Activated CD4-positive, alpha-beta memory T cell treated with anti-CD3 and anti-CD28 coated beads, Interleukin-2, amount 10 ng/mL, durations not matched to agents 7 days and 5 days (primary cell): ENCODE measurements at regions not wholly inside any gene's neighbourhood (a gene's known extent, or its start where the extent isn't known, plus 50 kb on each side); places are given as distances from the start of the nearest gene placed in this dataset.

ENCODE experiments used
- CTCF ChIA-PET: fragments of 350-600 bp; sonication (Branson Sonifier 250); formaldehyde crosslinking; loops from one replicate; lab custom pipeline; 2021; ENCODE audit warnings: antibody characterized with exemption, inconsistent platforms; lab: Charles Lee
- POLR2A ChIA-PET: fragments of 350-600 bp; sonication (Branson Sonifier 250); formaldehyde crosslinking; loops from one replicate; lab custom pipeline; 2021; ENCODE audit warnings: antibody characterized with exemption; lab: Charles Lee
- DNase-seq: peaks from one replicate; pipeline ENCODE4 v3.0.0-alpha.2; 2020
- H3K27ac Mint-ChIP-seq: one replicate; pipeline ENCODE4 v1.8.0; 2021; ENCODE audit warnings: mild to moderate bottlenecking, mixed read lengths
- H3K27me3 Mint-ChIP-seq: one replicate; pipeline ENCODE4 v1.8.0; 2021; ENCODE audit warnings: mixed read lengths
- H3K36me3 Mint-ChIP-seq: one replicate; pipeline ENCODE4 v1.8.0; 2021; ENCODE audit warnings: low read depth, mixed read lengths
- H3K4me1 Mint-ChIP-seq: one replicate; pipeline ENCODE4 v1.8.0; 2021; ENCODE audit warnings: mixed read lengths
- H3K4me3 Mint-ChIP-seq: one replicate; pipeline ENCODE4 v1.8.0; 2021; ENCODE audit warnings: mild to moderate bottlenecking, mixed read lengths
- H3K9me3 Mint-ChIP-seq: one replicate; pipeline ENCODE4 v1.8.0; 2021; ENCODE audit warnings: mixed read lengths

DNA sequence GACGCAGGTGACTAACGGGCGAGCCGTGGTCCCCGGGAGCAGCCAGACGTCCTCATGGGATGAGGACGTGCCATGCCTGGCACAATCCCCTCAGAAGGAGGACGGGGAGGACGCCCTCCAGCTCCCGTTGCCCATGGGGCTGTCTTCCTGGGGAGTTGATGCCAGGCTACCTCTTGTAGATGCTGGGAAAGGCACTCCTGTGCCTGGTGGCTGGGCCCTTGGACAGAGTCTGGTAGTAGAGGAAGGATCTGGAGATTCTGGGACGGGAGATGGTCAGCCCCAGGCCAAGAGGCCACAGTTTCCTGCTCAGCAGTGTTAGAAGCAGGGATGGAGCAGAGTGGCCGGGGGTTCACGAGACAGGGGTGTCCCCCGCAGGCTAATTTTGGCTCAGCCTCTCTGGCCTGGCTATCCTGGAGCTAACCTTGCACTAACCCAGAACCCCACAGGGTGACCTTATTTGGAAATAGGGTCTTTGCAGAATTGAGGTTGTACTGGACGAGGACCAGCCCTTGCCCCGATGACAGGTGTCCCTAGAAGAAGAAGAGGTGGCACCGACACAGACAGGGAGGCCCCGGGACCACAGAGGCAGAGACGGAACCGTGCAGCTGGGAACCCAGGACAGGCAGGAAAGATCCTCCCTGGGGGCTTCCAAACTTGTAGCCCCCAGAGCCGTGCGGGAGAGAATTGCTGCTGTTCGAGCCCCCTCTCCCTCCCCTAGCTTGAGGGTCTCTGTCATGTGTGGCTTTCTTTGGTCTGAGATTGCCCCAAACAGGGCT, 50.1 kb upstream of the ADRA2C start:
- ChIA-PET POLR2A (no interaction called here), CTCF (no interaction called here)
- Mint-ChIP-seq H3K27me3 (no peaks in the 10 kb centered on the region), H3K27ac (no peak overlapping the region), H3K36me3 (no peaks in the 10 kb centered on the region), H3K9me3 (peaks cover 10% of the 10 kb centered on the region), H3K4me3 (no peak overlapping the region), H3K4me1 (no peaks in the 10 kb centered on the region)
- no peak for DNase-seq

DNA sequence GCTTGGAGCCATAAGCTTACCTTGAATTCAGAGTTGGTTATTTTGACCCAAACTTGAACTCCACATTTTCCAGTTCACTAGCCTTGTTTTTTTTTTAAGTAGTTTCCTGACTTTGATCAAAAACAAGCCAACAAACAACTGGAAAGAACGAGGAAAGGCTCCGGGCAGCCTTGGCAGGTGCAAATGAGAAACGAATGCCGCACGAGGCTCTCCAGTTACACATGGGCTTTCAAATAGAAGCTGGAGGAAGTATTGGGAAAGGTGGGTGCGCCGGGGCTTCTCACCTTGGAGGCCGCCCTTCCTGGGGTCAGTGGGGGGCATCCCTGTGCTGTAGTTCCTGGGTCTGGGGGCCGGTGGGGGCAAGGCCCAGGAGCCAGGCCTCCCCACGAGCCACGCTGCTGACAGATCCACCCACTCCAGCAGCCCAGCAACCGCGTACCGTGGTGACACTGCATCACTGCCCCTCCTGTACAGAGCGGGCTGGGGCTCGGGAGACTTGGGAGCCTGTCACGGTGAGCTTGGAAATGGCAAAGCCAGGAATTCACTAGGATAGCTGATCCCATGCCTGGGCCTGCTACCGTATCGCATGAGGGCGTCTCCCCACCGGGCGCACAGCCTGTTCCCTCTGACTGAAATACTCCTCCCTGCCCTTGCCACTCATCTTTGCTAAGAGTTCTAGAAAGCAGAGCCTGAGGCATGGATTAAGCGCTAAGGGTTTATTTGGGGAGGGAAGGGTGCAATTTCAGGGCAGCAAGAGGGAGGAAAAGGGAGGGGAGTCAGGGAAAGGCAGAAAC, 50.9 kb upstream of the ADRA2C start:
- no peak for DNase-seq
- CTCF ChIA-PET: no interaction called here
- Mint-ChIP-seq H3K4me3 (no peak overlapping the region), H3K27me3 (no peaks in the 10 kb centered on the region), H3K4me1 (no peaks in the 10 kb centered on the region), H3K9me3 (peaks cover 10% of the 10 kb centered on the region), H3K36me3 (no peaks in the 10 kb centered on the region), H3K27ac (no peak overlapping the region)
- POLR2A ChIA-PET: no interaction called here

DNA sequence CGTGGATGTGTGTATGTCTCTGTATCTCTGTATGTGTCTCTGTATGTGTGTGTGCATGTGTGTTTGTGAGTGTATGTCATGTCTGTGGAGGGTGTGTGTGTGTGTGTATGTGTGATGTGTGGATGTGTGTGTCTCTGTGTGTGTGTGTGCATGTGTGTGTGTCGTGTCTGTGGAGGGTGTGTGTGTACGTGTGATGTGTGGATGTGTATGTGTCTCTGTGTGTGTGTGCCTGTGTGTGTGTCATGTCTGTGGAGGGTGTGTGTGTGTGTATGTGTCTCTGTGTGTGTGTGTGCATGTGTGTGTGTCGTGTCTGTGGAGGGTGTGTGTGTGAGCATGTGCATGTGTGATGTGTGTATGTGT, 51.6 kb upstream of the ADRA2C start:
- CTCF ChIA-PET: no interaction called here
- H3K4me1 Mint-ChIP-seq: no peaks in the 10 kb centered on the region

DNA sequence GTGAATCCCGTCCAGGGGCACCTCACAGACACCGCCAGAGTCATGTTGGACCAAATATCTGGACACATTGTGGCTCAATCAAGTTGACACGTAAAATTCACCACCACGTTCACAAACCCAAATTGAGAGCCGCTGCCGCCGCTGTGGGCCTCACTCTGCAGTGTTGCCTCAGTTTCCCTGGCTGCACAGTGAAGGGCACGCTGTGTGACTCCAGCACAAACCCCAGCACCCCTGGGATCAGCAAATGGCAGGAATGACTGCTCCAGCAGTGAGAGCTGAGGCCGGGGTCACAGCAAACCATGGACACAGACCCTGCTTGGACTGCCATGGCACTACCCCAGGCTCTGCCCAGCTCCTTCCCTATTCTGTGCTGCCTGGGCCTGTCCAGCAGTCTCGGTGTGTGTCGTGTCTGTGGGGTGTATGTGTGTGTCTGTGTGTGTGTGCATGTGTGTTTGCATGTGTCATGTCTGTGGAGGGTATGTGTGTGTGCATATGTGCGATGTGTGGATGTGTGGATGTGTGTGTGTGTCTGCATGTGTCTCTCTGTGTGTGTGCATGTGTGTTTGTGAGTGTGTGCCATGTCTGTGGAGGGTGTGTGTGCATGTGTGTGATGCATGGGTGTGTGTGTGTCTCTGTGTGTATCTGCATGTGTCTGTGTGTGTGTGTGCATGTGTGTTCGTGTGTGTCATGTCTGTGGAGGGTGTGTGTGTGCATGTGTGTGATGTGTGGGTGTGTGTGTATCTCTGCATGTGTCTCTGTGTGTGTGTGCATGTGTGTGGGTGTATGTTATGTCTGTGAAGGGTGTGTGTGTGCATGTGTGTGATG, 52.2 kb upstream of the ADRA2C start:
- POLR2A ChIA-PET: no interaction called here

More for the DNA sequence above, 51.6 kb upstream of the ADRA2C start:
- no peak for DNase-seq
- Mint-ChIP-seq H3K9me3 (peaks cover 10% of the 10 kb centered on the region), H3K27ac (no peak overlapping the region), H3K36me3 (no peaks in the 10 kb centered on the region), H3K4me3 (no peak overlapping the region), H3K27me3 (no peaks in the 10 kb centered on the region)
- POLR2A ChIA-PET: no interaction called here

DNA sequence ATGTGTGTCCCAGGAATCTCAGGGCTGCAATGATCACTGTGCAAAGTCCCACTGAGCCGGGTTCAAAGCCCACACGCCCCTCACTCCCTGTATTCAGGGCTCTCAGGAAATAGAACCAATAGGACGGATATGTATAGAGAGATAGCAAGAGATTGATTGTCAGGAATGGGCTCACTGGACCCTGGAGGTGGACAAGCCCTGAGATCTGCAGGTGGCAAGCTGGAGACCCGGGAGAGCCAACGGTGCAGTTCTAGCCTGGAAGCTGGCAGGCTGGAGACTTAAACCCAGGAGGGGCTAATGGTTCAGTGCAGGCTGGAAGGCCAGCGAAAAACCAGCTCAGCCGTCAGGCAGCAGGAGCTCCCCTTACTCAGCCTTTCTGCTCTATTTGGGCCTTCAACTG, 52.8 kb upstream of the ADRA2C start:
- POLR2A ChIA-PET: no interaction called here

More for the DNA sequence above, 52.2 kb upstream of the ADRA2C start:
- CTCF ChIA-PET: no interaction called here
- Mint-ChIP-seq H3K36me3 (no peaks in the 10 kb centered on the region), H3K27me3 (no peaks in the 10 kb centered on the region), H3K27ac (no peak overlapping the region), H3K9me3 (peaks cover 9% of the 10 kb centered on the region), H3K4me1 (no peaks in the 10 kb centered on the region), H3K4me3 (no peak overlapping the region)
- DNase-seq: no peak

DNA sequence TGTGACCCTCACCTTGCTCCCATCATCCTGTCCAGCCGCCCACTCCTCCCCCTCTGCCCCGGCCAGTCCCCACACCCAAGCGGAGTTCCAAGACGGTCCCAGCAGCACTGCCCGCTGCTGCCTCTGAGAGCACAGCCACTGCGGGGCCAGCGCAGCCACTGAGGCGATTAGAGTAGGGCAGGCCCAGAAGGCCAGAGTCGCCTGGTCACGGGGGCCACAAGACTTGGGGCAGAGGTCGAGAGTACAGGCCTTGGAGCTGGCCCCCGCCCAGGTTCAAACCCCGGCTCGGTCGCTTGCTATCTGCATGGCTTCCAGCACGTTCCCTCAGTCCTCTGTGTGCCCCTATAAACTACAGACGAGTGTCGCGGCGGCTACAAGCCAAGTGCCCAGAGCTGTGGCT, 53.2 kb upstream of the ADRA2C start:
- H3K36me3 Mint-ChIP-seq: no peaks in the 10 kb centered on the region
- no peak overlapping the region for H3K27ac Mint-ChIP-seq
- peaks cover under 1% of the 10 kb centered on the region for H3K9me3 Mint-ChIP-seq
- ChIA-PET POLR2A (no interaction called here), CTCF (no interaction called here)
- no peak for DNase-seq
- no peaks in the 10 kb centered on the region for H3K4me1 Mint-ChIP-seq
- H3K27me3 Mint-ChIP-seq: no peaks in the 10 kb centered on the region
- H3K4me3 Mint-ChIP-seq: no peak overlapping the region

More for the DNA sequence above, 52.8 kb upstream of the ADRA2C start:
- CTCF ChIA-PET: no interaction called here
- H3K9me3 Mint-ChIP-seq: peaks cover 5% of the 10 kb centered on the region
- H3K27me3 Mint-ChIP-seq: no peaks in the 10 kb centered on the region
- H3K4me3 Mint-ChIP-seq: no peak overlapping the region
- H3K4me1 Mint-ChIP-seq: no peaks in the 10 kb centered on the region
- no peak for DNase-seq
- no peak overlapping the region for H3K27ac Mint-ChIP-seq
- H3K36me3 Mint-ChIP-seq: no peaks in the 10 kb centered on the region

DNA sequence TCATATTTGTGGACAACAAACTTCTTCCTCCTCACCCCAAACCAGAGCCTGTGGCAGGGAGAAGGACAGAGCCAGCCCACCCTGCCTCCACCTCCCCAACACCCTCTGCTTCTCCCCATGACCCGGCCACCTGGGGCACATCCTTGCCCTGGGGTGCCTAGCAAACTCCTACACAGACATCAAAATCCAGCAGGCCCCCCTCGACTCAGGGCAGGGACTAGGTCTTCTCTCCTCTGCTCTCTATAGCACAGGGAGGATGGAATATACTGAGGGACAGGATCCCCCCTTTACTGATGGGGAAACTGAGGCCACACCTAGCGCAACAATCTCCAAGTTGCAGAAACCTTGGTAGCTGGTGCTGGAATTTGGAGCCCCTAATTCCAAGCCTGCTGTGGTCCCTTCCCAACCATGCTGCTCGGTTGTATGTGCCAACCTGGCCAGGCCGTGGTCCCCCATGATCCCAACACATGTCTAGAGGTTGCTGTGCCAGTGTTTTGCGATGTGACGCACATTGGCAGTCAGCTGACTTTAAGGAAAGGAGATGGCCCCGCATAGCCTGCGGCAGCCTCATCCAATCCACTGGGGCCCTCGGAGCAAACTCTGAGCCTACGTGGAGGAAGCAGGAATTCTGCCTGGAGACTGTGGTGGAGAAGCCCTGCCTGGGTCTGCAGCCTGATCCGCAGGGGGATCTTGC, 53.9 kb upstream of the ADRA2C start:
- Mint-ChIP-seq H3K27me3 (no peaks in the 10 kb centered on the region), H3K27ac (no peak overlapping the region), H3K4me3 (no peak overlapping the region), H3K9me3 (no peaks in the 10 kb centered on the region), H3K4me1 (no peaks in the 10 kb centered on the region), H3K36me3 (no peaks in the 10 kb centered on the region)
- no peak for DNase-seq
- POLR2A ChIA-PET: no interaction called here
- CTCF ChIA-PET: no interaction called here

DNA sequence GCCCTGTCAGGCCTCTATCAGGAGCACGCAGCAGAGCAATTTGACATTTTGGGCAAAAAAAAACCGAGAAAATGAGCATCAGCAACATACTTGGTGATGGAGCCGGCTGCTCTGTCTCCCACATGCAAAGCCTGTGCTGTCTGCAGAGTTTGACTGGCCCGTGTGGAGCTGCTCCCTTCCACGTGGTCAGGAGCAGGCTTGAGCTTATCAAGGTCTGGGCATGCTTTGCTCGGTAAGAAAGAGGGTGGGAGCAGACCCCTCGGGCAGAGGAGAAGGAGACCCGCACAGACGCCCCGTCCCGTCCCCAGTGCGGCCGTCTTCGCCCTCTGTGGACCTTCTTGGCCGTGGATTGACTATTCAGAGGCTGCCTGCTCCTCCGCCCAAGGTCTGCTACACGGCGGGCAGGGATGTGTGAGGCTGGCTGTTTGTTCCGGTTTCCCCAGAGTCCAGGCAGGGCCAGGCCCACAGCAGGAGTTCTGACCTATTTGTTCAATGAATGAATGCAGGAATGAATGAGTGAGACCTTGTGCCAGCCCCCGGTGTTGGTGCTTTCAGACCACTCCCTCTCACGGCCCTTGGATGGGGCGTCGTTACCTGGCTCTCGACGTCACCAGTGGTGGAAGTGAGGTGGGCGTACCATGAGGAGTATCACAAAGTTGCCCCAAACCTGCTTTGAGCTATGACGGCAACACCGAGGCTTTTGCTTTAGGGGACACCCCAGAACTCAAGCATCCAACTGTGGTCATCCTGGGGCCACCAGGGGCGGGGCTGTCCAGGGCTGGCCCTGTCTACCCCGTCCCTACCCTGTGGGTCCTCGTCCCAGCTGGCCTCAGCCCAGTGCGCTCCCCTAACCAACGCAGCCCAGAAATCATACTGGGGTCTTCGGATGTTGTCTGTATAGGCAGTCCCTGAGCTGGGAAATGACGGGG, 54.7 kb upstream of the ADRA2C start:
- Mint-ChIP-seq H3K27me3 (no peaks in the 10 kb centered on the region), H3K9me3 (no peaks in the 10 kb centered on the region), H3K4me1 (no peaks in the 10 kb centered on the region), H3K27ac (no peak overlapping the region), H3K4me3 (no peak overlapping the region), H3K36me3 (no peaks in the 10 kb centered on the region)
- POLR2A ChIA-PET: no interaction called here
- CTCF ChIA-PET: no interaction called here
- DNase-seq: no peak

DNA sequence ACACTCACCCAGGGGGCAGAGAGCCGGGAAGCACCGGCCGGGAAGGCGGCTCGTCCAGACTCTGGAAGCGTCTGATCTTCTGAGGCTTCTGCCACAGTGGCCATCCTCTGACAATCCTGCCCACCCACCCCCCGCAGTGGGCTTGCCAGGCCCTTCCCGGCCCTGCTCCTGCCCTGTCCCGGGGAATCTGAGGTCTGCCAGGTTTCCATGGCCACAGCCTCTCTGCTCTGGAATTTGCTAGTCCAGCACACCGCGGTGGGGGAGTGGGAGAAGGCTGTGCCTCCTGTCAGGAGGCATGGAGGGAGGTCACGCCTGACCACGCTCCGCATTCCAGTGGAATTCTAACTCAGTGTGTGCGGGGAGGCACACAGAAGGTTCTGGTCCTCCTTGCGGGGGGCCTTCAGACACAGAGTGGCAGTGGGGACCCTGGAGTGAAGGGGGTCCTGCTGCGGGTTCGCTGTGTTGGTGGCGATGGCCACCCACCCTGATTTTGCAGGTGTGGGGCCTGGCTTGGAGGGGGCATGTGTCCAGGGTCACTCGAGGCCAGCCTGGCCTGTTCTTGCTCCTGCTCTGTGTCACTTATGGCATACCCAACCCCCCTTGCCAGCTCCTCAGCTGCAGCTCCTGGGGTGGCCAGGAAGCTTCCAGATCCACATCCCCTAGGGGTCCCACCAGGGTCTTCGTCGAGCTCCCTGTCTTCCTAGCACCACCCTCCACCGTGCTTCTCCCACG, 55.6 kb upstream of the ADRA2C start:
- Mint-ChIP-seq H3K4me1 (no peaks in the 10 kb centered on the region), H3K27ac (no peak overlapping the region), H3K9me3 (no peaks in the 10 kb centered on the region), H3K27me3 (no peaks in the 10 kb centered on the region), H3K4me3 (no peak overlapping the region), H3K36me3 (no peaks in the 10 kb centered on the region)
- POLR2A ChIA-PET: no interaction called here
- DNase-seq: no peak
- CTCF ChIA-PET: no interaction called here

DNA sequence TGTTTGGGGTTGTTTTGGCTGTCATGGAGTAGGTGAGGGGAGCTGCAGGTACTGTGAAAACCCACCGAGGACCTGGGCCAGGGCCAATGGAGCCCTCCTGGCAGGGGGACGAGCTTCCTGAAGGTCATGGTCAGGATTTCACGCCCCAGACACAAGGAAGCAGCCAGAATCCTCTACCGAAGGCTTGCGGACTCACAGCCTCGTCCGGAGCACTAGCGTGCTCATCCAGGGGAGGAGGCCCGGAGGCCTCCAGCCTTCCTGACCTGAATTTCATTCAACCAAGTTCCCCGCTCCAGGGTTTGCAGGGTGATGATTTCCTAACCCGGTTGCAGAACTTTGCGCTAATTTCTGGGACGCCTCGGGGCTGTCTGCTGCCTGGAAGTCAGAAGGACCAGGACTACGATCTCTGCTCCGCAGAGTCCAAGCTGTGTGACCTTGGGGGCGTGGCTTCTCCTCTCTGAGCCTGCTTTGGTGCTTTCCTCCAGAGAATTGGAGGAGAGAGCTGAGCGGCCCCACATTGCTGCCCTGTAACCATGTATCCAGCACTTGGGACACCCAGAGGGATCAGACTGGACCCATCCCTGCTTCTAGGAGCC, 56.2 kb upstream of the ADRA2C start:
- H3K4me3 Mint-ChIP-seq: no peak overlapping the region
- H3K27me3 Mint-ChIP-seq: no peaks in the 10 kb centered on the region
- no peaks in the 10 kb centered on the region for H3K9me3 Mint-ChIP-seq
- H3K27ac Mint-ChIP-seq: no peak overlapping the region
- H3K36me3 Mint-ChIP-seq: no peaks in the 10 kb centered on the region
- DNase-seq: no peak
- H3K4me1 Mint-ChIP-seq: no peaks in the 10 kb centered on the region
- CTCF ChIA-PET: no interaction called here
- POLR2A ChIA-PET: no interaction called here

DNA sequence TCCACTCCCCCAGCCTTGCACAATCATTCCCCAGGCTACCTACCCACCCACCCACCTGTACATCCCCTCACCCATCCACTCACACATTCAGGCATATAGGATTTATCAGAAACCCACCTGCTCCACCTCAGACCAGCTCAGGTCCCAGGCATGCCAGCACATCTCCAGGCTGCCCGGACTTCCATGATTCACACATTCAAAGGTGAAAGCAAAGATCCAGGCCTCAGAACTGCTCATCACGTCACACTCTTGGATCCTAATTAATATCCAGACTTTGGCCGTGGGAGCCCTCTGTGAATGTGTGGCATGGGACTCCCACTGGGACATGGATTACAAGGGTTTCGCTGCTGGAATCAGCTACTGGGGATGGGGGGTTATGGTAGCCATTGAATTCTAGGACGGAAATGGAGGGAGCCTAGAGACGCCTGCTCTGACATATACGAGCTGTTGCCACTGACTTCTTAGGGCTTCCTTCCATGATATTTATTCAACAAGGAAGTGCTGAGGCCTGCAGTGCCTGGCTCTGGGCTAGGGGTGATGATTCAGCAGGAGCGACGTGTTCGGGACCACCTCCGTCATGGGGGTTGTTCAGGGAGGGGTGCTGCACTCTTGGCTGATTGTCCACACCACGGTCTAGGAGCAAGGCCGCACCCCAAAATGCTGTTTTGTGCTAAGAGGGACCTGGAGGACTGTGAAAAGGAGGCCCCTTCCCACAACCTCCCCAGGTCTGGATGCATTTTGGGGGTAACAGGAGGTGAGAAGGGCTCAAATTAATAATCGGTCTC, 56.9 kb upstream of the ADRA2C start:
- ChIA-PET POLR2A (no interaction called here), CTCF (no interaction called here)
- Mint-ChIP-seq H3K4me3 (no peak overlapping the region), H3K27ac (no peak overlapping the region), H3K9me3 (no peaks in the 10 kb centered on the region), H3K4me1 (no peaks in the 10 kb centered on the region), H3K27me3 (no peaks in the 10 kb centered on the region), H3K36me3 (no peaks in the 10 kb centered on the region)
- no peak for DNase-seq
